Nephron progenitor cell (in vitro differentiated cells): ENCODE measurements at regions not wholly inside any gene's neighbourhood (a gene's known extent, or its start where the extent isn't known, plus 50 kb on each side); places are given as distances from the start of the nearest gene placed in this dataset.

Source experiments
- DNase-seq: peaks from one replicate; pipeline ENCODE4 v3.0.0; 2021
- H3K27ac Mint-ChIP-seq: 2 replicates; pipeline ENCODE4 v1.8.0; 2021; ENCODE audit warnings: mild to moderate bottlenecking, moderate library complexity, mixed read lengths
- H3K27me3 Mint-ChIP-seq: 2 replicates; pipeline ENCODE4 v1.8.0; 2021; ENCODE audit warnings: mild to moderate bottlenecking, low read depth, mixed read lengths; ENCODE audit not compliant: poor library complexity
- H3K36me3 Mint-ChIP-seq: 2 replicates; pipeline ENCODE4 v1.8.0; 2021; ENCODE audit warnings: low read depth, mixed read lengths
- H3K4me1 Mint-ChIP-seq: 2 replicates; pipeline ENCODE4 v1.8.0; 2021; ENCODE audit warnings: mixed read lengths
- H3K4me3 Mint-ChIP-seq: 2 replicates; pipeline ENCODE4 v1.8.0; 2021; ENCODE audit warnings: mild to moderate bottlenecking, moderate library complexity, mixed read lengths
- H3K9me3 Mint-ChIP-seq: 2 replicates; pipeline ENCODE4 v1.8.0; 2021; ENCODE audit warnings: mild to moderate bottlenecking, moderate library complexity, mixed read lengths
- CTCF ChIP-seq: fragments of 200-600 bp; sonication (generic); IDR thresholded peaks from 2 replicates; pipeline ENCODE4 v1.5.0; 2021; ENCODE audit warnings: antibody characterized with exemption

GRCh38 chr2:102078773-102079172, 63.8 kb upstream of the IL1R1 start:
- Mint-ChIP-seq H3K4me3 (no peak overlapping the region), H3K27me3 (no peaks in the 10 kb centered on the region), H3K27ac (no peak overlapping the region), H3K36me3 (peaks cover 16% of the 10 kb centered on the region), H3K4me1 (peaks cover under 1% of the 10 kb centered on the region), H3K9me3 (peaks cover 25% of the 10 kb centered on the region)
- no peak for TF ChIP-seq CTCF
- no peak for DNase-seq

GRCh38 chr2:102080451-102081242, 61.9 kb upstream of the IL1R1 start:
- peaks cover 25% of the 10 kb centered on the region for H3K9me3 Mint-ChIP-seq
- no peak for DNase-seq
- H3K27me3 Mint-ChIP-seq: no peaks in the 10 kb centered on the region
- TF ChIP-seq CTCF: no peak
- H3K4me3 Mint-ChIP-seq: no peak overlapping the region
- H3K36me3 Mint-ChIP-seq: peaks cover 16% of the 10 kb centered on the region
- no peaks in the 10 kb centered on the region for H3K4me1 Mint-ChIP-seq
- no peak overlapping the region for H3K27ac Mint-ChIP-seq

- DNase-seq: no peak
- H3K4me1 Mint-ChIP-seq: peaks cover 3% of the 10 kb centered on the region
- peaks cover 25% of the 10 kb centered on the region for H3K9me3 Mint-ChIP-seq
- H3K4me3 Mint-ChIP-seq: no peak overlapping the region
- no peak overlapping the region for H3K27ac Mint-ChIP-seq
- H3K36me3 Mint-ChIP-seq: peaks cover 16% of the 10 kb centered on the region
- no peak for TF ChIP-seq CTCF
- H3K27me3 Mint-ChIP-seq: peaks cover 2% of the 10 kb centered on the region
These were observed 61.4 kb upstream of the IL1R1 start for GRCh38 chr2:102081243-102081522.

GRCh38 chr2:102081606-102082005, 60.9 kb upstream of the IL1R1 start:
- H3K9me3 Mint-ChIP-seq: peaks cover 20% of the 10 kb centered on the region
- no peak for TF ChIP-seq CTCF
- H3K27me3 Mint-ChIP-seq: peaks cover 3% of the 10 kb centered on the region
- H3K4me3 Mint-ChIP-seq: no peak overlapping the region
- H3K27ac Mint-ChIP-seq: no peak overlapping the region
- H3K36me3 Mint-ChIP-seq: peaks cover 13% of the 10 kb centered on the region
- peaks cover 7% of the 10 kb centered on the region for H3K4me1 Mint-ChIP-seq
- DNase-seq: no peak

GRCh38 chr2:102082571-102083392, 59.8 kb upstream of the IL1R1 start:
- no peak for DNase-seq

More at GRCh38 chr2:102082571-102083392, 59.8 kb upstream of the IL1R1 start:
- no peak for TF ChIP-seq CTCF
- Mint-ChIP-seq H3K4me3 (no peak overlapping the region), H3K27me3 (peaks cover 3% of the 10 kb centered on the region), H3K36me3 (peaks cover 8% of the 10 kb centered on the region), H3K9me3 (peaks cover 20% of the 10 kb centered on the region), H3K27ac (no peak overlapping the region), H3K4me1 (peaks cover 18% of the 10 kb centered on the region)
